Kidney (tissue), 13 donors: ENCODE measurements at regions not wholly inside any gene's neighbourhood (a gene's known extent, or its start where the extent isn't known, plus 50 kb on each side); places are given as distances from the start of the nearest gene placed in this dataset.

Source experiments
- DNase-seq, 5 donors: peaks; one replicate each; pipeline ENCODE4 v3.0.0-alpha.2; 2013 to 2020
- FAIRE-seq: peaks from 2 replicates; lab custom pipeline; 2012; peaks lifted over from hg19 to GRCh38; lab: Jason Lieb, UNC
- H3K27ac ChIP-seq, 2 donors: one replicate each; pipeline ENCODE4 v1.7.0; 2013; ENCODE audit warnings: low read depth in 2 of 2, low read length in 2 of 2, inconsistent platforms in 1 of 2
- H3K27me3 ChIP-seq: one replicate; pipeline ENCODE4 v1.7.1; 2013; ENCODE audit warnings: low read length, inconsistent platforms; ENCODE audit not compliant: control insufficient read depth, insufficient read depth
- H3K36me3 ChIP-seq, 3 donors: one replicate each; pipeline versions ENCODE4 v1.7.0 to v1.7.1; 2013; ENCODE audit warnings: low read length in 3 of 3, control low read depth in 1 of 3, inconsistent platforms in 1 of 3; ENCODE audit not compliant: insufficient read depth in 3 of 3, control insufficient read depth in 2 of 3
- H3K4me1 ChIP-seq, 3 donors: one replicate each; pipeline versions ENCODE4 v1.7.0 to v1.7.1; 2013; ENCODE audit warnings: low read length in 3 of 3, inconsistent platforms in 1 of 3, low read depth in 1 of 3; ENCODE audit not compliant: control insufficient read depth in 2 of 3, insufficient read depth in 2 of 3
- H3K4me3 ChIP-seq, 3 donors: one replicate each; pipeline versions ENCODE4 v1.7.0 to v1.8.1; 2013; ENCODE audit warnings: low read length in 3 of 3, control low read depth in 1 of 3, inconsistent platforms in 1 of 3
- H3K9ac ChIP-seq, 3 donors: one replicate each; pipeline versions ENCODE4 v1.7.0 to v1.7.1; 2013; ENCODE audit warnings: low read length in 3 of 3, control low read depth in 1 of 3, inconsistent platforms in 1 of 3
- H3K9me3 ChIP-seq, 3 donors: one replicate each; pipeline versions ENCODE4 v1.7.0 to v1.7.1; 2013; ENCODE audit warnings: low read length in 3 of 3, control low read depth in 1 of 3, inconsistent platforms in 1 of 3; ENCODE audit not compliant: control insufficient read depth in 2 of 3, insufficient read depth in 1 of 3
- intact Hi-C: fragments of 100-400 bp; cut with DNase I; formaldehyde crosslinking; loops from one replicate; pipeline ENCODE4 v1.11.1; 2022
- TF ChIP-seq, protein P1 (sequence below): IDR thresholded peaks from 3 replicates; pipeline ENCODE4 v1.5.1; 2012; ENCODE audit warnings: mild to moderate bottlenecking, moderate library complexity, borderline replicate concordance; ENCODE audit not compliant: insufficient read depth; ENCODE audit errors: extremely low read depth
- donor health status: control.
- donor health status: control.
- donor health status: control.
- donor health status: control.
- donor health status: control.
- donor health status: DM: yes; HTN: yes; CAD: no.
- donor health status: Normal renal cell carcinoma (clear cell type).

DNA sequence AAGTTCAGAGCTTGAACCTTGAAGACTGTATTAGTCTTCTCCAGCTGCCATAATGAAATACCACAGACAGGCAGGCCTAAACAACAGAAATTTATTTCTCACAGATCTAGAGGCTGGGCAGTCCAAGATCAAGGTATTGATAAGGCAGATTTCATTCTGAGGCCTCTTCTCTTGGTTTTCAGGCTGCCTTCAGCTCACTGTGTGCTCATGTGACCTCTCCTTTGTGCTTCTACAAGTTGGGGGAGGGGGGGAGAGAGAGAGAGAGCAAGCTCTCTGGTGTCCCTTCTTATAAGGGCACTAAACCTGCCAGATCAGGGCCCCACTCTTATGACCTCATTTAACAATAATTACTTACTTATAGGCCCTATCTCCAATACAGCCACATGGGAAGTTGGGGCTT, 102.6 kb upstream of the RSPO3 start:
- H3K9ac ChIP-seq = no peak overlapping the region
- DNase-seq = no peak
- H3K36me3 ChIP-seq = no peaks in the 10 kb centered on the region
- TF ChIP-seq, protein P1, sequence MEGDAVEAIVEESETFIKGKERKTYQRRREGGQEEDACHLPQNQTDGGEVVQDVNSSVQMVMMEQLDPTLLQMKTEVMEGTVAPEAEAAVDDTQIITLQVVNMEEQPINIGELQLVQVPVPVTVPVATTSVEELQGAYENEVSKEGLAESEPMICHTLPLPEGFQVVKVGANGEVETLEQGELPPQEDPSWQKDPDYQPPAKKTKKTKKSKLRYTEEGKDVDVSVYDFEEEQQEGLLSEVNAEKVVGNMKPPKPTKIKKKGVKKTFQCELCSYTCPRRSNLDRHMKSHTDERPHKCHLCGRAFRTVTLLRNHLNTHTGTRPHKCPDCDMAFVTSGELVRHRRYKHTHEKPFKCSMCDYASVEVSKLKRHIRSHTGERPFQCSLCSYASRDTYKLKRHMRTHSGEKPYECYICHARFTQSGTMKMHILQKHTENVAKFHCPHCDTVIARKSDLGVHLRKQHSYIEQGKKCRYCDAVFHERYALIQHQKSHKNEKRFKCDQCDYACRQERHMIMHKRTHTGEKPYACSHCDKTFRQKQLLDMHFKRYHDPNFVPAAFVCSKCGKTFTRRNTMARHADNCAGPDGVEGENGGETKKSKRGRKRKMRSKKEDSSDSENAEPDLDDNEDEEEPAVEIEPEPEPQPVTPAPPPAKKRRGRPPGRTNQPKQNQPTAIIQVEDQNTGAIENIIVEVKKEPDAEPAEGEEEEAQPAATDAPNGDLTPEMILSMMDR = no peak
- intact Hi-C loops = no loop called here
- H3K27ac ChIP-seq = no peak overlapping the region
- FAIRE-seq = no peak
- H3K27me3 ChIP-seq = no peaks in the 10 kb centered on the region
- H3K4me3 ChIP-seq = no peak overlapping the region
- no peaks in the 10 kb centered on the region for H3K9me3 ChIP-seq
- no peaks in the 10 kb centered on the region for H3K4me1 ChIP-seq

DNA sequence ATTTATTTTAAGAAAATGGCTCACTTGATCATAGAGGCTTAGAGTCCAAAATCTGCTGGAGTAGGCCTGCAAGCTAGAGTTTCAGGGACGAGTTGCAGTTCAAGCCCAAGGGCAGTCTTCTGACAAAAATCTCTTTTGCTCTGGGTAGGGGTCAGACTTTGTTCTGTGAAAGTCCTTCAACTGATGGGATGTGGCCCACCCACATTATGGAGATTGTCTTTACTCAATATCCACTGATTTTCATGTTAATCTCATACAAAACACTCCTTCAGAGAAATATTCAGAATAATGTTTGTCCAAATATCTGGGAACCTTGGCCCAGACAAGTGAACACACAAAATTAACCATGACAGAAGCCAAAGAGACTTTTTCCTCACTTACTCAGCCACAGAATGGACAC, 98.6 kb upstream of the RSPO3 start:
- Histone ChIP-seq H3K9me3 (no peaks in the 10 kb centered on the region), H3K4me1 (no peaks in the 10 kb centered on the region), H3K36me3 (no peaks in the 10 kb centered on the region), H3K27ac (no peak overlapping the region), H3K9ac (no peak overlapping the region), H3K4me3 (no peak overlapping the region), H3K27me3 (no peaks in the 10 kb centered on the region)
- no peak for DNase-seq
- TF ChIP-seq, protein P1 = no peak
- intact Hi-C loops = no loop called here
- no peak for FAIRE-seq

DNA sequence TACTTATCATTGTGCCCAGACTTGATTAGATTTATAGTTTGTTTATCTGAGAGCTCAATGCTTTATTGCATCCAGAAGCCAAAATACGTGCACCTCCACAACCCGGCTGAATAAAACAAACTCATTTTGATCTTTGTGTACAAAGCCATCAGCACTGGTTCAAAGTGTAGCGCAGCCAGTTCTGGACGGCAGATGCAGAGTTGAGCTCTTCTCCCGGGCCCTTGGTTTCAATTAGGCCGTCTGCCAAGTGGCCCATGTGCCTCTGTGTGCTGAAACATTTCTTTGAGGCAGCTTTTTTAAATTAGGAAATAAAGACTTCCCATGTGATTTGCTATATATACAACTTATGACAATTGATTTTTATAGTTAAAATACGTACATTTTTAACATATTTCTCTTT, 96.2 kb upstream of the RSPO3 start:
- Histone ChIP-seq H3K4me1 (no peaks in the 10 kb centered on the region), H3K9me3 (no peaks in the 10 kb centered on the region), H3K4me3 (no peak overlapping the region), H3K36me3 (no peaks in the 10 kb centered on the region), H3K9ac (no peak overlapping the region), H3K27me3 (no peaks in the 10 kb centered on the region), H3K27ac (no peak overlapping the region)
- FAIRE-seq = no peak
- intact Hi-C loops = no loop called here
- peak in 3 of 5 donors; percentile 17 to 64 (median 27) for DNase-seq
- TF ChIP-seq, protein P1 = no peak
